Ishikawa (cell line): ENCODE measurements at regions not wholly inside any gene's neighbourhood (a gene's known extent, or its start where the extent isn't known, plus 50 kb on each side); places are given as distances from the start of the nearest gene placed in this dataset.

Experiments used
- CEBPB ChIP-seq: IDR thresholded peaks from 2 replicates; pipeline ENCODE4 v1.6.1; 2012
- CREB1 ChIP-seq: IDR thresholded peaks from 2 replicates; pipeline ENCODE4 v1.6.1; 2012; ENCODE audit warnings: low read depth
- EGR1 ChIP-seq: IDR thresholded peaks from 2 replicates; pipeline ENCODE4 v1.6.1; 2012
- EP300 ChIP-seq: IDR thresholded peaks from 2 replicates; pipeline ENCODE4 v1.6.1; 2012; ENCODE audit warnings: borderline replicate concordance
- FOXM1 ChIP-seq: IDR thresholded peaks from 2 replicates; pipeline ENCODE4 v1.6.1; 2012; ENCODE audit warnings: low read depth, borderline replicate concordance
- NFIC ChIP-seq: IDR thresholded peaks from 2 replicates; pipeline ENCODE4 v1.6.1; 2012
- RAD21 ChIP-seq: IDR thresholded peaks from 2 replicates; pipeline ENCODE4 v1.6.1; 2012; ENCODE audit warnings: low read depth
- REST ChIP-seq: IDR thresholded peaks from 2 replicates; pipeline ENCODE4 v1.6.1; 2012; ENCODE audit warnings: low read depth, mild to moderate bottlenecking
- TAF1 ChIP-seq: IDR thresholded peaks from 2 replicates; pipeline ENCODE4 v1.6.1; 2012; ENCODE audit warnings: low read depth, mild to moderate bottlenecking
- TCF12 ChIP-seq: IDR thresholded peaks from 2 replicates; pipeline ENCODE4 v1.6.1; 2012; ENCODE audit warnings: low read depth
- TEAD4 ChIP-seq: IDR thresholded peaks from 2 replicates; pipeline ENCODE4 v1.6.1; 2012
- YY1 ChIP-seq: IDR thresholded peaks from 2 replicates; pipeline ENCODE4 v1.6.1; 2012; ENCODE audit warnings: low read depth
- ZBTB7A ChIP-seq: IDR thresholded peaks from 2 replicates; pipeline ENCODE4 v1.6.1; 2012; ENCODE audit warnings: low read depth
- TF ChIP-seq, protein P1 (sequence below): IDR thresholded peaks from 2 replicates; pipeline ENCODE4 v1.6.1; 2012
- TF ChIP-seq, protein P2 (sequence below): IDR thresholded peaks from 2 replicates; pipeline ENCODE4 v1.6.1; 2012

- TF ChIP-seq RAD21 (no peak), EP300 (no peak), FOXM1 (no peak), CEBPB (no peak), EGR1 (no peak), TEAD4 (no peak), TAF1 (no peak), CREB1 (no peak), ZBTB7A (no peak)
- TF ChIP-seq, protein P1, sequence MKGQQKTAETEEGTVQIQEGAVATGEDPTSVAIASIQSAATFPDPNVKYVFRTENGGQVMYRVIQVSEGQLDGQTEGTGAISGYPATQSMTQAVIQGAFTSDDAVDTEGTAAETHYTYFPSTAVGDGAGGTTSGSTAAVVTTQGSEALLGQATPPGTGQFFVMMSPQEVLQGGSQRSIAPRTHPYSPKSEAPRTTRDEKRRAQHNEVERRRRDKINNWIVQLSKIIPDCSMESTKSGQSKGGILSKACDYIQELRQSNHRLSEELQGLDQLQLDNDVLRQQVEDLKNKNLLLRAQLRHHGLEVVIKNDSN, result no peak
Measured at GRCh38 chr5:155104441-155104840, 90.9 kb downstream of the KIF4B start.

- TF ChIP-seq NFIC (no peak), YY1 (no peak), EP300 (no peak), TEAD4 (no peak), CEBPB (no peak), EGR1 (no peak)
Measured at GRCh38 chr5:155106221-155106620, 92.7 kb downstream of the KIF4B start.

DNA sequence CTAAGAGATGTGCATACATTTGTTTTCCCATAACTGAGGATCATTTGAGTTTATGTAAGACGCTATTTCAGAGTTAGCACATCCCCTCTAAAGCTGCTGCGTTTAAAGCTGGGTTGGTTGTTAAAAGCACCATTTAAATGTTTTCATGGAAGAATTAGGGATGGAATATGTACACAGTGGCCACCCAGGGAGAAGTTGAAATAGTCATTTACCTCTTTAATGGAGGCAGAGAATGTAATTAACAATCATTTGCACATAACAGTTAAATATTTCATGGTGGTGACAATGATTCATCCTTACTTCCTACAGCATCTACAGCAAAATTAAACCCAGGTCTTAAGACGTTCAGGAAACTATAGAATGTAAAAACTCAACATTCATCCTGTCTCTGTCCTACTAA is 100.3 kb downstream of the KIF4B start:
- TF ChIP-seq CREB1 (no peak), TCF12 (no peak), FOXM1 (no peak), REST (no peak), EP300 (no peak), TEAD4 (no peak), EGR1 (no peak), TAF1 (no peak), RAD21 (no peak), CEBPB (no peak), NFIC (no peak), YY1 (no peak), ZBTB7A (no peak)
- TF ChIP-seq, protein P1, result no peak
- TF ChIP-seq, protein P2, sequence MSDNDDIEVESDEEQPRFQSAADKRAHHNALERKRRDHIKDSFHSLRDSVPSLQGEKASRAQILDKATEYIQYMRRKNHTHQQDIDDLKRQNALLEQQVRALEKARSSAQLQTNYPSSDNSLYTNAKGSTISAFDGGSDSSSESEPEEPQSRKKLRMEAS, result no peak

DNA sequence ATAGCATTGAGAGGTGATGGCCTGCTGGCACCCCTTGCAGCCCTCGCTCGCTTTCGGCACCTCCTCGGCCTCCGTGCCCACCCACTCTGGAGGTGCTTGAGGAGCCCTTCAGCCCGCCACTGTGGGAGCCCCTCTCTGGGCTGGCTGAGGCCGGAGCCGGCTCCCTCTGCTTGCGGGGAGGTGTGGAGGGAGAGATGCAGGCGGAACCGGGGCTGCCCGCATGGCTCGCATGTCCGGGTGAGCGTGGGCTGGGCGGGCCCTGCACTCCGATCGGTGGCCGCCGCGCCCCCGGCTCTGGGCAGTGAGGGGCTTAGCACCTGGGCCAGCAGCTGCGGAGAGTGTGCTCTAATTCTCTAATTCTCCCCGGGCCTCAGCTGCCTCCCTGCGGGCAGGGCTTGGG is 101.1 kb downstream of the KIF4B start:
- TF ChIP-seq, protein P1, result no peak
- TF ChIP-seq CREB1, result no peak
- no peak for TF ChIP-seq EP300
- no peak for TF ChIP-seq CEBPB
- no peak for TF ChIP-seq EGR1

DNA sequence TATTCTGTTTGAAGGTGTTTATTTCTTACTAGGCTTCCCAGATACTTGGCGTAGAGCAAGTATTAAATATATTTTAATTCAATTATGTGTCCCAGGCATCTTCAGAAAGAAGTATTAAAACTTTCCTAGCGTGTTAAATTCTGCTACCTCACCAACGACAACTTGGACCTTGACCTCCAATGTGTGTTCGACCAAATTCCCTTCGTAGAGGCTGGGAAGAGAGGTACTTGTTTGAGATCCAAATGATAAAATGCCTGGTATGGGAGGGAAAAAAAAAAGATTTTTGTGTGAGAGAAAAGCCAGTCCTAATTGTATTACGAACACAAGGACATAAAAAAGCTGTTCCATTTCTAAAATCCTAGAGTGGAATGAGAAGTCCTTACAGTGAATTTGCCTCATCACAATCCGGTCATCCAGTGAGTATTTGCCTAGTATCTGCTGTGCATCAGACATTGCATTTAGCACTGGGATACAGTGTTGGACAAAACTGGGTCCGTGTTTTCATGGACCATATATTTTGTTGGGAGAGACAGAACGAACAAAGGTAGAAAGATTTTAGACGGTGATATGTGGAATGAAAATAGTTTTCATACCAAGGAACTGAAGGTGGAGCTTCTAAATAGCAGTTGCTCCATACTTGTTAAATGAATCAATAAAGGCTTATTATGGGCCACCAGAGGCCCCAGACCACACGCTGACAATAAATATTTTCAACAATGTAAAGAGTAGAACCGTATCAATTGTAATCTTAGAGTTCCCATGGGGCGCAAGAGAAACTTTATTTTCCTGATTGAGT is 103.1 kb downstream of the KIF4B start:
- TF ChIP-seq TCF12 (no peak), REST (no peak), FOXM1 (no peak), YY1 (no peak), CREB1 (no peak), EGR1 (no peak), EP300 (no peak), RAD21 (no peak), ZBTB7A (no peak), TAF1 (no peak), TEAD4 (no peak), CEBPB (no peak), NFIC (no peak)
- TF ChIP-seq, protein P2, result no peak
- TF ChIP-seq, protein P1, result no peak
